Prostate gland (tissue), 2 donors: ENCODE measurements at regions not wholly inside any gene's neighbourhood (a gene's known extent, or its start where the extent isn't known, plus 50 kb on each side); places are given as distances from the start of the nearest gene placed in this dataset.

Experiments
- CTCF ChIP-seq, 4 experiments: fragments of 200-600 bp in 2 of 4; fragments of 450-650 bp in 2 of 4; sonication (generic) in 2 of 4; IDR thresholded peaks; 1 replicate in 3 of 4; 2 replicates in 1 of 4; pipeline ENCODE4 v1.5.1; 2016 to 2019; ENCODE audit warnings: antibody characterized with exemption in 4 of 4, mild to moderate bottlenecking in 2 of 4, moderate library complexity in 2 of 4
- POLR2A ChIP-seq: fragments of 450-650 bp; IDR thresholded peaks from one replicate; pipeline ENCODE4 v1.6.1; 2016; ENCODE audit warnings: antibody characterized with exemption, mild to moderate bottlenecking

GRCh38 chr15:29319823-29320222, 50.2 kb upstream of the NSMCE3 start:
- TF ChIP-seq CTCF (IDR thresholded peaks at IDR 0.05) (no peak), POLR2A (no peak)
